ENCODE measurements at regions not wholly inside any gene's neighbourhood (a gene's known extent, or its start where the extent isn't known, plus 50 kb on each side); places are given as distances from the start of the nearest gene placed in this dataset.

GRCh38 chr4:160819791-160820190 lies 1344.0 kb downstream of the FSTL5 start:
- TF ChIP-seq CTCF (IDR thresholded peaks at IDR 0.05) (no peak), EP300 (IDR thresholded peaks at IDR 0.05) (no peak), CHD4 (IDR thresholded peaks at IDR 0.05; ENCODE audit: borderline replicate concordance) (no peak), POLR2AphosphoS2 (conservative IDR thresholded peaks at IDR 0.05; ENCODE audit: low read length) (no peak)
- TF ChIP-seq, protein P1, sequence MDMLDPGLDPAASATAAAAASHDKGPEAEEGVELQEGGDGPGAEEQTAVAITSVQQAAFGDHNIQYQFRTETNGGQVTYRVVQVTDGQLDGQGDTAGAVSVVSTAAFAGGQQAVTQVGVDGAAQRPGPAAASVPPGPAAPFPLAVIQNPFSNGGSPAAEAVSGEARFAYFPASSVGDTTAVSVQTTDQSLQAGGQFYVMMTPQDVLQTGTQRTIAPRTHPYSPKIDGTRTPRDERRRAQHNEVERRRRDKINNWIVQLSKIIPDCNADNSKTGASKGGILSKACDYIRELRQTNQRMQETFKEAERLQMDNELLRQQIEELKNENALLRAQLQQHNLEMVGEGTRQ (IDR thresholded peaks at IDR 0.05) = no peak
